Endothelial cell of umbilical vein (primary cell): ENCODE measurements at regions not wholly inside any gene's neighbourhood (a gene's known extent, or its start where the extent isn't known, plus 50 kb on each side); places are given as distances from the start of the nearest gene placed in this dataset.

Experiments
- BruUV-seq: library from RNA; stranded (reverse); fragments of 400-500 nt; replicated peaks from 2 replicates; lab custom pipeline; 2021; lab: Mats Ljungman, UMichigan
- CTCF ChIA-PET: fragments of 300-600, 350-600 bp; sonication (Branson Sonifier 250); formaldehyde crosslinking; loops from one replicate; lab custom pipeline; 2021; ENCODE audit warnings: antibody characterized with exemption, inconsistent platforms; lab: Charles Lee
- POLR2A ChIA-PET: fragments of 300-600, 350-600 bp; sonication (Branson Sonifier 250); formaldehyde crosslinking; loops from one replicate; lab custom pipeline; 2021; ENCODE audit warnings: antibody characterized with exemption, inconsistent platforms; lab: Charles Lee
- DNase-seq: peaks from one replicate; pipeline ENCODE4 v3.0.0-alpha.2; 2011; ENCODE audit warnings: low read depth, low spot score
- FAIRE-seq: peaks from 2 replicates; lab custom pipeline; 2011; peaks lifted over from hg19 to GRCh38; lab: Jason Lieb, UNC
- H2AFZ ChIP-seq: 2 replicates; pipeline ENCODE4 v1.6.0; 2012; ENCODE audit warnings: low read depth, low read length, control low read depth, inconsistent platforms
- H3K27ac ChIP-seq: 2 replicates; pipeline ENCODE4 v1.5.1; 2011; ENCODE audit warnings: low read depth, mild to moderate bottlenecking, control low read depth, low read length, moderate library complexity; ENCODE audit not compliant: insufficient read depth
- H3K27me3 ChIP-seq, 2 experiments: 2 replicates each; pipeline versions ENCODE4 v1.6.0 to v1.6.1; 2011; ENCODE audit warnings: low read length in 2 of 2, mixed read lengths in 1 of 2; ENCODE audit not compliant: control insufficient read depth in 2 of 2, insufficient read depth in 2 of 2
- H3K36me3 ChIP-seq, 2 experiments: 2 replicates in 1 of 2; 3 replicates in 1 of 2; pipeline ENCODE4 v1.5.1; 2011; ENCODE audit warnings: low read length in 2 of 2, mild to moderate bottlenecking in 1 of 2, moderate library complexity in 1 of 2; ENCODE audit not compliant: control insufficient read depth in 2 of 2, insufficient read depth in 2 of 2; ENCODE audit errors: extremely low read depth in 1 of 2
- H3K4me1 ChIP-seq: 3 replicates; pipeline ENCODE4 v1.5.1; 2011; ENCODE audit warnings: mild to moderate bottlenecking, low read length; ENCODE audit not compliant: control insufficient read depth, insufficient read depth; ENCODE audit errors: extremely low read depth
- H3K4me2 ChIP-seq: 2 replicates; pipeline ENCODE4 v1.6.1; 2011; ENCODE audit warnings: low read length, control low read depth, mixed read lengths; ENCODE audit not compliant: insufficient read depth
- H3K4me3 ChIP-seq, 3 experiments: fragments of 200-600 bp in 1 of 3; sonication (generic), shearing (Covaris generic) in 1 of 3; replicated peaks in 1 of 3; 2 replicates each; pipeline ENCODE4 v1.5.1; 2011 to 2016; ENCODE audit warnings: control low read depth in 3 of 3, low read length in 3 of 3, mild to moderate bottlenecking in 2 of 3, inconsistent platforms in 1 of 3, low read depth in 1 of 3, moderate library complexity in 1 of 3; ENCODE audit not compliant: insufficient read depth in 1 of 3
- H3K79me2 ChIP-seq: 2 replicates; pipeline ENCODE4 v1.6.0; 2012; ENCODE audit warnings: low read length, inconsistent platforms; ENCODE audit not compliant: control insufficient read depth, insufficient read depth
- H3K9ac ChIP-seq: replicated peaks from 2 replicates; pipeline ENCODE3; 2011; ENCODE audit warnings: low read length, control low read depth; ENCODE audit not compliant: insufficient read depth; ENCODE audit errors: extremely low read depth
- H3K9me1 ChIP-seq: replicated peaks from 3 replicates; pipeline ENCODE4 v1.6.0; 2011; ENCODE audit warnings: mild to moderate bottlenecking, low read length; ENCODE audit not compliant: control insufficient read depth, insufficient read depth; ENCODE audit errors: extremely low read depth
- H3K9me3 ChIP-seq: replicated peaks from 2 replicates; pipeline ENCODE4 v1.5.1; 2012; ENCODE audit warnings: low read length, inconsistent platforms; ENCODE audit not compliant: control insufficient read depth, insufficient read depth
- H4K20me1 ChIP-seq: replicated peaks from 2 replicates; pipeline ENCODE3; 2011; ENCODE audit warnings: mild to moderate bottlenecking, low read length; ENCODE audit not compliant: control insufficient read depth, insufficient read depth; ENCODE audit errors: extremely low read depth
- EZH2 ChIP-seq: IDR thresholded peaks from 2 replicates; pipeline ENCODE4 v1.6.1; 2012; ENCODE audit warnings: borderline replicate concordance, low read depth, mild to moderate bottlenecking, moderate library complexity, low read length, inconsistent platforms; ENCODE audit not compliant: severe bottlenecking
- FOS ChIP-seq: IDR thresholded peaks from 2 replicates; pipeline ENCODE4 v1.6.1; 2011; ENCODE audit warnings: mild to moderate bottlenecking, low read length, moderate library complexity, borderline replicate concordance; ENCODE audit not compliant: insufficient read depth
- GATA2 ChIP-seq: IDR thresholded peaks from 2 replicates; pipeline ENCODE4 v1.7.0; 2011; ENCODE audit warnings: low read depth, mild to moderate bottlenecking, moderate library complexity, mixed read lengths, low read length; ENCODE audit not compliant: insufficient read length, insufficient read depth
- JUN ChIP-seq: IDR thresholded peaks from 2 replicates; pipeline ENCODE4 v1.6.1; 2011; ENCODE audit warnings: borderline replicate concordance, low read depth; ENCODE audit not compliant: insufficient read length, insufficient read depth
- MYC ChIP-seq: IDR thresholded peaks from one replicate; pipeline ENCODE4 v1.6.1; 2011; ENCODE audit warnings: mild to moderate bottlenecking, low read depth, low read length
- POLR2A ChIP-seq: IDR thresholded peaks from 2 replicates; pipeline ENCODE4 v1.6.1; 2012; ENCODE audit warnings: low read depth, mild to moderate bottlenecking, control low read depth, low read length
- POLR2AphosphoS5 ChIP-seq: IDR thresholded peaks from 2 replicates; pipeline ENCODE4 v1.6.1; 2012; ENCODE audit warnings: low read depth, mild to moderate bottlenecking, control low read depth, low read length, moderate library complexity; ENCODE audit not compliant: insufficient read depth
- dilution Hi-C: fragments of 300-500 bp; cut with MboI; formaldehyde crosslinking; loops from one replicate; pipeline ENCODE4 v1.15.0; 2019; ENCODE audit warnings: low sequenced_read_pairs; ENCODE audit not compliant: extremely low pct_ligation_motif_present
- intact Hi-C: fragments of 100-400 bp; cut with micrococcal nuclease; formaldehyde crosslinking; loops from one replicate; pipeline ENCODE4 v1.10.0; 2022
- TF ChIP-seq, protein P1 (sequence below): IDR thresholded peaks from 2 replicates; pipeline ENCODE4 v1.6.1; 2011; ENCODE audit not compliant: insufficient read depth, insufficient read length
- TF ChIP-seq, protein P2 (sequence below), 2 donors: IDR thresholded peaks; 1 replicate in 1 of 2; 2 replicates in 1 of 2; pipeline ENCODE4 v1.5.1; 2011; ENCODE audit warnings: low read length in 2 of 2, mild to moderate bottlenecking in 2 of 2, moderate library complexity in 2 of 2, control low read depth in 1 of 2, inconsistent platforms in 1 of 2, low read depth in 1 of 2; ENCODE audit not compliant: insufficient read depth in 1 of 2; ENCODE audit errors: extremely low read depth in 1 of 2

DNA sequence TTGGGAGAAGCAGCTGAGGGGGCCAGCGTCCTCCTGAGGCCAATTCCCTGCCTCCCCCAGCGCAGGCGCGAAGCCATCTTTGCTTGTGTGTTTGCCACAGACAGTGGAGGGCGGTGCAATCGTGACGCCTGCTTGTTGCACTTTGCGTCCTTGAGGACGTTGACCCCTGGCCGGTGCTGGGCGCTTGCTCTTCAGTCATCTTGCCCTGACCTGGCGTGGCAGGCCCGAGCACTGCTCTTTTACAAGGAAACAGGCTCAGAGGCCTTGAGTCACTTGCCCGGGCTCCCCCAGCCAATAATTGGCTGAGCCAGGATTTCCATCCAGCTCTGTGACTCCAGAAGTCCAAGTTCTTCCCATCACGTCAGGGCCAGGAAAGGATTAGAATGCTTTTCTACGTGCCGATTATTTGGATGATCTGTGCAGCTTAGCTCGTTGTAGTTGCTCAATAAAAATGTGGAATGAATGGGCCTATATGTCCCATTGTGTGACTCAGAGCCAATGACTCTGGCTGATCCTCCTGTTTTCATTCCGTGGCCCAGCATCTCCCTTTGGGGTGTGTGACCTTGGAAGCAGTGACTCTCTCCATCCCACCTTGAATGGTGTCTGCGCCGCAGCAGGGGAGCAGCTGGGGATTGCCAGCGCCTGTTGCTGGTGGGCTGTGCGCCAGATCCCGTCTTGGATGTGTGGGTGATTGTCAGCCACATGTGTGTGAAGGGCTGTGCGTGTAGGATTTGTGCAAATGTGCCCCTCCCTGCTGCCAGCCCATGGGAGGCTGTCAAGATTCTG is 214.1 kb downstream of the SEC14L1 start:
- intact Hi-C loops = no loop called here
- no peak overlapping the region for H3K4me3 ChIP-seq
- no peaks in the 10 kb centered on the region for H3K9me3 ChIP-seq
- no peaks in the 10 kb centered on the region for H3K4me1 ChIP-seq
- ChIA-PET CTCF (interaction anchor here (0.9 to 1.5 kb wide), 2 partner anchors 9 to 74 kb away, joined by 3 to 6 read pairs; no protein-coding TSS in a partner anchor), POLR2A (no interaction called here)
- no peak overlapping the region for H3K27ac ChIP-seq
- H3K36me3 ChIP-seq = no peaks in the 10 kb centered on the region
- TF ChIP-seq POLR2A (no peak), EZH2 (no peak), POLR2AphosphoS5 (no peak), GATA2 (no peak), MYC (no peak), JUN (no peak), FOS (no peak)
- TF ChIP-seq, protein P1, sequence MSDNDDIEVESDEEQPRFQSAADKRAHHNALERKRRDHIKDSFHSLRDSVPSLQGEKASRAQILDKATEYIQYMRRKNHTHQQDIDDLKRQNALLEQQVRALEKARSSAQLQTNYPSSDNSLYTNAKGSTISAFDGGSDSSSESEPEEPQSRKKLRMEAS = no peak
- TF ChIP-seq, protein P2, sequence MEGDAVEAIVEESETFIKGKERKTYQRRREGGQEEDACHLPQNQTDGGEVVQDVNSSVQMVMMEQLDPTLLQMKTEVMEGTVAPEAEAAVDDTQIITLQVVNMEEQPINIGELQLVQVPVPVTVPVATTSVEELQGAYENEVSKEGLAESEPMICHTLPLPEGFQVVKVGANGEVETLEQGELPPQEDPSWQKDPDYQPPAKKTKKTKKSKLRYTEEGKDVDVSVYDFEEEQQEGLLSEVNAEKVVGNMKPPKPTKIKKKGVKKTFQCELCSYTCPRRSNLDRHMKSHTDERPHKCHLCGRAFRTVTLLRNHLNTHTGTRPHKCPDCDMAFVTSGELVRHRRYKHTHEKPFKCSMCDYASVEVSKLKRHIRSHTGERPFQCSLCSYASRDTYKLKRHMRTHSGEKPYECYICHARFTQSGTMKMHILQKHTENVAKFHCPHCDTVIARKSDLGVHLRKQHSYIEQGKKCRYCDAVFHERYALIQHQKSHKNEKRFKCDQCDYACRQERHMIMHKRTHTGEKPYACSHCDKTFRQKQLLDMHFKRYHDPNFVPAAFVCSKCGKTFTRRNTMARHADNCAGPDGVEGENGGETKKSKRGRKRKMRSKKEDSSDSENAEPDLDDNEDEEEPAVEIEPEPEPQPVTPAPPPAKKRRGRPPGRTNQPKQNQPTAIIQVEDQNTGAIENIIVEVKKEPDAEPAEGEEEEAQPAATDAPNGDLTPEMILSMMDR (IDR thresholded peaks at IDR 0.05; ENCODE audit: extremely low read depth in 1 of 2, insufficient read depth in 1 of 2, low read depth in 1 of 2, low read length in 2 of 2) = no peak
- no peak for FAIRE-seq
- H3K79me2 ChIP-seq = no peaks in the 10 kb centered on the region
- H4K20me1 ChIP-seq = no peaks in the 10 kb centered on the region
- H3K27me3 ChIP-seq = peaks cover 0 to 5% of the 10 kb centered on the region in 2 experiments
- no peak overlapping the region for H3K4me2 ChIP-seq
- H3K9me1 ChIP-seq = no peaks in the 10 kb centered on the region
- H3K9ac ChIP-seq = no peak overlapping the region
- no peak for DNase-seq
- BruUV-seq = no TSS peak
- H2AFZ ChIP-seq = no peak overlapping the region
- dilution Hi-C loops = no loop called here
